ENCODE measurements at regions not wholly inside any gene's neighbourhood (a gene's known extent, or its start where the extent isn't known, plus 50 kb on each side); places are given as distances from the start of the nearest gene placed in this dataset.

- TF ChIP-seq CTCF (conservative IDR thresholded peaks at IDR 0.05), result no peak
- TF ChIP-seq EZH2 (IDR thresholded peaks at IDR 0.05; ENCODE audit: low read depth), result no peak
Observed at GRCh38 chr3:74135808-74136207, 478.7 kb downstream of the CNTN3 start.

Data from PC-9 (cell line).